ENCODE measurements at regions not wholly inside any gene's neighbourhood (a gene's known extent, or its start where the extent isn't known, plus 50 kb on each side); places are given as distances from the start of the nearest gene placed in this dataset.

GRCh38 chr2:14340703-14341102 lies 291.8 kb upstream of the LRATD1 start:
- Histone ChIP-seq H3K4me1 (replicated peaks in 1 of 4; ENCODE audit: control insufficient read depth in 3 of 4, insufficient read depth in 4 of 4, low read length in 3 of 4) (no peaks in the 10 kb centered on the region), H3K18ac (ENCODE audit: extremely low read depth, low read length) (no peak overlapping the region), H4K5ac (ENCODE audit: insufficient read length, low read depth, low read length) (no peak overlapping the region), H3K27ac (ENCODE audit: low read depth, low read length) (no peak overlapping the region), H3K56ac (replicated peaks; ENCODE audit: insufficient read length, low read depth, low read length) (no peak overlapping the region), H3K79me1 (ENCODE audit: low read depth, low read length) (no peaks in the 10 kb centered on the region), H3K79me2 (ENCODE audit: control insufficient read depth in 1 of 2, insufficient read depth in 2 of 2, low read length in 2 of 2) (no peaks in the 10 kb centered on the region), H4K91ac (replicated peaks; ENCODE audit: insufficient read length, low read length) (no peak overlapping the region), H3K36me3 (ENCODE audit: control insufficient read depth in 2 of 4, insufficient read depth in 4 of 4, low read length in 3 of 4) (no peaks in the 10 kb centered on the region), H3K27me3 (replicated peaks in 1 of 4; ENCODE audit: control insufficient read depth in 3 of 4, extremely low read depth in 1 of 4, insufficient read depth in 3 of 4, low read length in 3 of 4) (no peaks in the 10 kb centered on the region), H2AFZ (ENCODE audit: low read length) (no peak overlapping the region), H3K9ac (replicated peaks in 1 of 4; ENCODE audit: extremely low read depth in 1 of 4, low read depth in 3 of 4, low read length in 3 of 4) (no peak overlapping the region), H3K9me3 (ENCODE audit: insufficient read depth in 2 of 2, low read depth in 1 of 2, low read length in 1 of 2) (no peaks in the 10 kb centered on the region; a peak in 1 of 4 replicates), H3K23me2 (ENCODE audit: low read depth, low read length) (no peaks in the 10 kb centered on the region; the same call in 1 of the 2 replicates), H2BK15ac (ENCODE audit: low read length) (no peak overlapping the region), H4K8ac (ENCODE audit: extremely low read depth, insufficient read depth, low read length) (no peak overlapping the region), H3K4me3 (ENCODE audit: extremely low read depth in 1 of 4, insufficient read depth in 2 of 4, low read depth in 3 of 4, low read length in 4 of 4) (no peak overlapping the region), H3K23ac (ENCODE audit: insufficient read length) (no peak overlapping the region), H3K4me2 (ENCODE audit: insufficient read depth in 1 of 2, low read depth in 2 of 2, low read length in 2 of 2) (no peak overlapping the region), H2BK20ac (ENCODE audit: low read length) (no peak overlapping the region), H2AK5ac (ENCODE audit: low read depth, low read length) (no peak overlapping the region), H3K14ac (ENCODE audit: insufficient read length) (no peak overlapping the region), H2BK5ac (ENCODE audit: low read depth, low read length) (no peak overlapping the region), H4K20me1 (replicated peaks in 1 of 2; ENCODE audit: control insufficient read depth in 1 of 2, insufficient read depth in 2 of 2, low read length in 2 of 2) (no peaks in the 10 kb centered on the region), H2BK120ac (replicated peaks; ENCODE audit: low read depth, low read length) (no peak overlapping the region), H2BK12ac (ENCODE audit: low read depth, low read length) (no peak overlapping the region), H3K4ac (replicated peaks; ENCODE audit: insufficient read length, low read depth, low read length) (no peak overlapping the region)
- ChIA-PET POLR2A (ENCODE audit: partially characterized antibody) (no interaction called here), CTCF (ENCODE audit: partially characterized antibody) (no interaction called here)
- DNase-seq (ENCODE audit: low read depth in 1 of 2, low spot score in 2 of 2) (no peak), FAIRE-seq (no peak)
- WGBS, 2 experiments (ENCODE audit: extremely low coverage in 1 of 2, insufficient coverage in 1 of 2, insufficient read length in 1 of 2, insufficient replicate concordance in 2 of 2, low coverage in 1 of 2, low lambda C conversion rate in 2 of 2, missing lambda C conversion rate in 1 of 2), result 85% methylated on average over 3 of the region's 3 CpGs; no CpG with 5 or more reads in 1 of the 2 experiments
- no peak for TF ChIP-seq BRCA1 (IDR thresholded peaks at IDR 0.05; ENCODE audit: low read depth, low read length)
- no peak for TF ChIP-seq KDM5A (IDR thresholded peaks at IDR 0.05; ENCODE audit: low read length)
- TF ChIP-seq CHD1 (IDR thresholded peaks at IDR 0.05; ENCODE audit: low read depth, low read length), result no peak
- TF ChIP-seq ATF2 (IDR thresholded peaks at IDR 0.05; ENCODE audit: low read length), result no peak
- no peak for TF ChIP-seq CEBPB (IDR thresholded peaks at IDR 0.05; ENCODE audit: low read depth, low read length)
- no peak for TF ChIP-seq NANOG (IDR thresholded peaks at IDR 0.05; ENCODE audit: insufficient read depth, low read depth, low read length, poor library complexity, severe bottlenecking)
- no peak for TF ChIP-seq KDM4A (IDR thresholded peaks at IDR 0.05; ENCODE audit: low read depth, low read length, severe bottlenecking)
- no peak for TF ChIP-seq JUN (IDR thresholded peaks at IDR 0.05; ENCODE audit: low read depth, low read length)
- TF ChIP-seq FOSL1 (IDR thresholded peaks at IDR 0.05; ENCODE audit: insufficient read depth, low read depth, low read length), result no peak
- no peak for TF ChIP-seq CBX5 (IDR thresholded peaks at IDR 0.05; ENCODE audit: low read depth, low read length)
- no peak for TF ChIP-seq SRF (IDR thresholded peaks at IDR 0.05; ENCODE audit: low read depth, low read length)
- TF ChIP-seq, protein P1, sequence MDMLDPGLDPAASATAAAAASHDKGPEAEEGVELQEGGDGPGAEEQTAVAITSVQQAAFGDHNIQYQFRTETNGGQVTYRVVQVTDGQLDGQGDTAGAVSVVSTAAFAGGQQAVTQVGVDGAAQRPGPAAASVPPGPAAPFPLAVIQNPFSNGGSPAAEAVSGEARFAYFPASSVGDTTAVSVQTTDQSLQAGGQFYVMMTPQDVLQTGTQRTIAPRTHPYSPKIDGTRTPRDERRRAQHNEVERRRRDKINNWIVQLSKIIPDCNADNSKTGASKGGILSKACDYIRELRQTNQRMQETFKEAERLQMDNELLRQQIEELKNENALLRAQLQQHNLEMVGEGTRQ (IDR thresholded peaks at IDR 0.05; ENCODE audit: low read length), result no peak

Measured in H1 (cell line).